ENCODE measurements at regions not wholly inside any gene's neighbourhood (a gene's known extent, or its start where the extent isn't known, plus 50 kb on each side); places are given as distances from the start of the nearest gene placed in this dataset.

GRCh38 chr13:104979281-104980030, 1556.0 kb downstream of the EFNB2 start:
- Histone ChIP-seq H3K4me3 (no peak overlapping the region), H3K27ac (no peak overlapping the region), H3K36me3 (no peaks in the 10 kb centered on the region), H3K4me1 (peaks cover 0 to 3% (median 0%) of the 10 kb centered on the region in 4 donors), H3K9me3 (no peaks in the 10 kb centered on the region), H3K27me3 (no peaks in the 10 kb centered on the region)
- ATAC-seq (no peak), DNase-seq (no peak)
- intact Hi-C loops (cut with DNase I): no loop called here
- WGBS (ENCODE audit: insufficient coverage, low coverage, low lambda C conversion rate, missing lambda C conversion rate): 57% methylated on average over 4 of the region's 4 CpGs
- TF ChIP-seq POLR2A (IDR thresholded peaks at IDR 0.05): no peak
- TF ChIP-seq CTCF (IDR thresholded peaks at IDR 0.05): no peak

GRCh38 chr13:104976986-104977385, 1558.5 kb downstream of the EFNB2 start:
- ATAC-seq (no peak), DNase-seq (no peak)
- no peak for TF ChIP-seq CTCF (IDR thresholded peaks at IDR 0.05)
- no peak for TF ChIP-seq POLR2A (IDR thresholded peaks at IDR 0.05)
- no peaks in the 10 kb centered on the region for H3K9me3 ChIP-seq
- no peak overlapping the region for H3K4me3 ChIP-seq
- peaks cover 0 to 3% (median 0%) of the 10 kb centered on the region in 4 donors for H3K4me1 ChIP-seq
- no peak overlapping the region for H3K27ac ChIP-seq
- no peaks in the 10 kb centered on the region for H3K27me3 ChIP-seq
- H3K36me3 ChIP-seq: no peaks in the 10 kb centered on the region
- 28% methylated on average over 2 of the region's 2 CpGs for WGBS (ENCODE audit: insufficient coverage, low coverage, low lambda C conversion rate, missing lambda C conversion rate)
- intact Hi-C loops (cut with DNase I): no loop called here

DNA sequence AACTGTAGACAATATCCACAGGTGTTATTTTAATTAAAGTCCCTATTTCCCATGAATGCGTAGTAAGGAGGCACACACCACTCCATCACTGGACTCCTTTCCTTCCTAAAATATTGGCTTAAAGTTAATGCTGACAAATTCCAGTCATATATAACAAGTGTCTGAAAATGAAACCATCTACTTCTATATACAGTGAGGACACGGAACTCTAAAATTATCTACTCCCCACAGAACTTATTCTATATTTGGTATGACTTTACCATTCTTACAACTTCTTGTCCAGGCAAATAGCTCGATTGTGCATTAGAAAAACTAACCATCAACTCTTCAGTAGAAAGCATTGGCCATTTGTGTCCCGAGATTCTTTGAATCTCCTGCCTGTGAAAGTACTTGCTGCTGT, 1560.2 kb downstream of the EFNB2 start:
- H3K27ac ChIP-seq: no peak overlapping the region
- H3K4me3 ChIP-seq: no peak overlapping the region
- TF ChIP-seq POLR2A (IDR thresholded peaks at IDR 0.05) (no peak), CTCF (IDR thresholded peaks at IDR 0.05) (no peak)
- intact Hi-C loops (cut with DNase I): no loop called here
- DNase-seq: no peak
- 41% methylated on average over 4 of the region's 4 CpGs for WGBS (ENCODE audit: insufficient coverage, low coverage, low lambda C conversion rate, missing lambda C conversion rate)
- no peaks in the 10 kb centered on the region for H3K36me3 ChIP-seq
- peaks cover 0 to 3% (median 0%) of the 10 kb centered on the region in 4 donors for H3K4me1 ChIP-seq
- H3K9me3 ChIP-seq: no peaks in the 10 kb centered on the region
- no peak for ATAC-seq
- no peaks in the 10 kb centered on the region for H3K27me3 ChIP-seq

GRCh38 chr13:104968876-104969275, 1566.6 kb downstream of the EFNB2 start:
- no peak for TF ChIP-seq CTCF (IDR thresholded peaks at IDR 0.05)
- TF ChIP-seq POLR2A (IDR thresholded peaks at IDR 0.05): no peak
- DNase-seq (no peak), ATAC-seq (no peak)
- Histone ChIP-seq H3K27me3 (no peaks in the 10 kb centered on the region), H3K4me1 (no peaks in the 10 kb centered on the region), H3K9me3 (no peaks in the 10 kb centered on the region), H3K4me3 (no peak overlapping the region), H3K36me3 (no peaks in the 10 kb centered on the region), H3K27ac (no peak overlapping the region)
- WGBS (ENCODE audit: insufficient coverage, low coverage, low lambda C conversion rate, missing lambda C conversion rate): 55% methylated on average over 3 of the region's 3 CpGs
- intact Hi-C loops (cut with DNase I): no loop called here

Data from right lobe of liver (tissue), 6 donors.